GM18498 (cell line): ENCODE measurements at regions not wholly inside any gene's neighbourhood (a gene's known extent, or its start where the extent isn't known, plus 50 kb on each side); places are given as distances from the start of the nearest gene placed in this dataset.
"Not testable (repeated sequence)": the region's sequence is repeated elsewhere in the genome, so short reads cannot be mapped to it uniquely, and the experiment has no call there.

ENCODE experiments used
- ATAC-seq: cut with Tn5 transposase; IDR thresholded peaks from one replicate; pipeline ENCODE4 v1.9.1; 2021; ENCODE audit warnings: mild to moderate bottlenecking, moderate library complexity; ENCODE audit not compliant: unreplicated experiment

DNA sequence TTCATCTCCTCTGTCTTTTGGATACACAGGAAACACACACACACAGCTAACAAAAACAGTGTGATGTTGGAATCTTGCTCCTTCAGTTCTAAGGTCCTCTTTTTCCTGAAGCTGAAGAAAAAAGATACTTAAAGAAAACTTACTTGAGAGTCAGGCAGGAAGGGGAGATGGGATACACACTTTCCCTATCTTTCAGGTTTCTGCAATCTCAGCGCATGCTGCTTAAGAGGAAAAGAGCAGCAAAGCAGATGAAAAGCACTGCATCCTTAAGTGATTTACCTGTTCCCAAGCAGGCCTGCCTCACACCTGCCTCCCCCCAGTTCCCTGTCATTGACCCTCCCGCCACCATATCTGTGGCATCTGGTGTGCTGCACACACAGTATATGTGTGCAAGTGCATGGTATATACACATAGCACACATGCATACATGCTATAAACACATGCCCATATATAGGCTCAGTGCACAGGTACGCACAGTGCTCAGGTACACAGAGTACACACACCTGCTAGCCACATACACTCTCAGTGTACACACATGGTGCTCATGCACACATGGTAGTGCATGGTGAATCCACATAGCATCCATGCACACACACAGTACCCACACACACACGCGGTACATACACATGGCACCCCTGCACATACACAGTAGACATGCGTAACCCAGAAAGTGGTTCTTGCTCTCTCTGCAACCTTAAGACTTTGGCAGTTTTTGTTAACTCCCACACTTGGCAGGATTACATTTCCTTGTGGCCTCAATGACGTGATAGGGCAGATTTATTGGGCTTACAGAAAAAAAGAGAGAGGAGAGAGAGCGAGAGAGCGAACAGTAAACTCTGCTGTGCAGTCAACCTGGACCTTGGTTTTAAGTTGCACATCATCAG, 166.9 kb downstream of the TOMM20 start:
- peak; percentile 14 for ATAC-seq

DNA sequence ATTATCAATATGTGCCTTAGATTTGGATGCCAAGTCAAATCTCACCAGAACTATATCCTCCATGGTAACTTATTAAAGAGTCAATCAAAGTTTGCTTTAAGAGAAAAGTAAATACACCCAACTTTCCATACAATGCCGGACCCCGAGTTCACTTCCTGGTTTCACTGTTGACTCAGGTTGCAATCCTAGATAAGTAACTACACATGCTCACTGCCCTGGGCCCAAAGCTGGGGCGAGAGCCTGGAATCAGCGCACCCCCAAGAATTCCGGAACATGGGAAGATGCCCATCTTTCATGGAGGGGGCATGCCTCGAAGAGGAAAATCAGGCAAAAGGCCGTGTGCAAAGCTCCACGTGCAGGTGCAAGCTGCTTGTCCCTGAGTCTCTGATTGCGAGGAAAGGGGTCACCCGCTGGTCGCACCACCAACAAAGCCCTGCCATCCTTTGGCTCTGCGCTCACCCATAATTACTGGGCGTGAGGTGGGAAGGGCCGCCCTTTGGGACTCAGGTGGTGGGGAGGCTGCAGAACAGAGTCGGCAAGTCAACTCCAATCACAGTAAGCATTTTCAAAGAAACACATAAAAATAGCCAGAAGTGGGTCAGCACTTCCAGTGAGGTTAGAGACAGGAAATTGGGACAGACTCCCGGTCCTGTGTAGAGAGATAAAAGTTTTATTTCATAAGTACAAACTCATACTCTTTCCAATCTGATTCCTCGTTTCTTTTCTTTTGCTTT, 167.7 kb downstream of the TOMM20 start:
- ATAC-seq: no peak

DNA sequence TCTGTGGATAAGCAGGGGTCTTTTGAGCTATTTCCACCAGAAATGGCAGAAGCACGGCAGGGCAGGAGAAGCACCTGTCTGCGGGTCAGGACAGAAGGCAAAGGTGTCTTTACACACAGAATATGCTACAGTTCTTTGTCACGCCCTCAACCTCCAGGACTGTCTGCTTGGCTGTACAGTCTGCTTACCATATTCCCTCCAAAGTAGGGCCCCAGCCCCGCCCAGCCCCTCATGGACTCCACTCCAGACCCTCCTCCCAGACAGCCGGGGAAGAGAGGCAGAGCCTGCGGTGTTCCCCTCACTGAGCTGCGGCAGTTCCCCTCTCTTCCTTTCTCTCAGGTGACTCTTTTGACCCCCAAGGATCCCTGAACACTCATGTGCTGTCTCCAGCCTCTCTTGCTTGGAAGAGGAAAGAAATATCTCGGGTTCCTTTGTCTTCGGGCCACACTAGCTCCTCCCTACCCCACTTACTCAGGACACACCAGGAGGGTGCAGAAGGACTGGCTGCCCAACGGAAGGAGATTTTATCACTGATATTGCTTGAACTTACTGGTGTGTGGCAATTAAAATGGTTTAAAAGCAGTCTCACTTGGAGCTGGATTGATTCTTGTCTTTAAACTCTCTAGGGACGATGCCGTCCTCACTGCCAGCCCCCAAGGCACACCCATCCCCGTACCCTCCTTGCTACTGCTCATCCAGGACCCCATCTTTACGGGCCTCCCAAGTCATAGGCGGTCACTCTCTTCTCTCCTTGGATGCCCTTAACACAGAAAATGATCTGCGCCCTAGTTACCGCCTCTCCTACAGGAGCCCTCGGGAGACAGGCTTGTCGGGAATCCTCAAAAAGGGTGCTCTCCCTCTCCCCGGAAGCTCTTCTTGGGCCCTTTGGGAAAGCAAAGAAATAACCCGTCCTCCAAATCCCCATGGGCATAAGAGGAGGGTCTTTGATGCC, 169.7 kb downstream of the TOMM20 start:
- ATAC-seq: no peak

GRCh38 chr1:234958066-234958705, 170.5 kb downstream of the TOMM20 start:
- no peak for ATAC-seq

DNA sequence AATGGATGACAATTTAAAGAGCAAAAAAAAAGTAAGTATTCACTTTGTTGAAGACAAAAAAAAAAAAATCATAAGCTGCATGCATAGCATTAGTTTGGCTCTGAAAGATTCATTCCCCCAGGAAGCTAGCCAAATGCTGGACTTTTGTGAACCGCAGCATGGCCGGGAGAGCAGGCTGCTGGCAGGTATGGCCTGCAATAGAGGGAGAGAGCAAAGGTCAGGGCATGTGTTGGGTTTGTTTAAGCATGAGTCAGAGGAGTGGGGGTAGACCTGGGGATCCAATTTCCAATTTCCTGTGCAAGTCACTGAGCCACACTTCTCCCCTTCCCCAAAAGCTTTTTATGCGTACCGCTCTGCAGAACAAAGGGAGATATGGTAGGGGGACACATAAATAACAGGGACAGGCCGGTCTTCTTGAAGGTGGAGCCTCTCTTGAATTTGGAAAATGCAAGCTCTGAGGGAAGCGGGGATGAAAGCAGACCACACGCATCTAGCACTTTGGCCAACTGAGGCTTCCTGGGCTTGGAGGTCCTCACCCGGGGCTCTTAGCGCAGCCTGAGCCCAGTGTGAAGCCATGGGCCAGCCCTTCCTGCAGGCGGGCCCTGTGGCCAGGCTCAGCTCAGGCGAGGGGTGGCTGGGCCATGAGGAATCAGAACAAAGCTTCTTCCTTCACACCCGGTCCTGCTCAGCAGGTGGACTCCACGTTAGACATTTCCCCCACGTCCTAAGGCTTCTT, 171.1 kb downstream of the TOMM20 start:
- ATAC-seq: no peak

DNA sequence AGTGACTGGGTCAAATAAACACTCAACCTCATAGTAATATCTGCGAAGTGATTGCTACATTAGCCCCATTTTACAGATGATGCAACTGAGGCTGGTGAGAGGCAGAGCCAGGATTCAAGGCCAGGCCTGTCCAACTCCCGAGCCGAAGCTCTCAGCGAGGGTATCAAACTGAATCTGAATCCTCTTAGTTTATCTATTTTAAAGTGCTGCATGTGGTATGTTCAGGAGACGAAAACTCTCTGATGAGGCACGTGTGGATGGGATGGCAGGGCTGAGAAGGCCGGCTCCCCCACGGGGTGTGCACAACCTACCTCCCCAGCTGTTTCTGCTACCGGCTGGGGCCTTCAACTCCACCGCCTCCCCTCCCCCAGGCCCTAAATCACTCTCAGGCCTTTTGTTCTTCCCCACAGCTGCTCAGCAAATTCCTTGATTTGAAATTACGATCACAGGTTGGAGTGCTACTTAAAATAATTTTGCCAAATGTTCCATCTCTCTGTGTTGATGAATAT, 171.8 kb downstream of the TOMM20 start:
- no peak for ATAC-seq

DNA sequence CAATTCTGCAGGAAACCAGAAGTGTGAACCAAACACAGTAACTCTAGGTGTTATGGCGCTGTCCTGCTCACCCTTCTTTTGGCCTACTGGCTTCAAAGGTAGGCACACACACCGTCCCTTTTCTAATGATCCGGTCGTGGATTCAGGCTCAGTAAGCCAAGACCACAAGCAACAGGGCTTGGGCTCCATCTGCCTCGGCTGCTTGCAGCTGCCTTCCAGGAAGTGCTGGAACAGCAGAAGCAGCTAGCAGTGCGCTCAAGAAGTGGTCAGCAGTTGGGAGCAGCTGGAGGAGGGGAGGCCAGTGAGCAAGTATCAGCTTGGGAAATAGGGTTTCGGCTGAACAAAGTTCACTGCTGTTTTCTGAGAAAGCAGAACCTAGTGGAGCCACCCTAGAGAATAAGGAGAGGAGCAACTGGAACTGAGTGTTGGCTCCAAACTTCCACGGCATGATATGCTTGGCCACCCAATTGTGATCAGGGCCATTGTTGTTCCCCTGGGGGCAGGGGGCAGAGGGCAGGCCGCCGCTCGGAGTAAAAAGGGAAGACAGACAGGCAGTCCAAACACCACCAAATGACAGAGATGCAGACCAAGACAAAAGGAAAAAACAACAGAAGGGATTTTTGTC, 173.4 kb downstream of the TOMM20 start:
- ATAC-seq: peak; percentile 48

- no peak for ATAC-seq
These were observed 174.0 kb downstream of the TOMM20 start for GRCh38 chr1:234954613-234955012.

DNA sequence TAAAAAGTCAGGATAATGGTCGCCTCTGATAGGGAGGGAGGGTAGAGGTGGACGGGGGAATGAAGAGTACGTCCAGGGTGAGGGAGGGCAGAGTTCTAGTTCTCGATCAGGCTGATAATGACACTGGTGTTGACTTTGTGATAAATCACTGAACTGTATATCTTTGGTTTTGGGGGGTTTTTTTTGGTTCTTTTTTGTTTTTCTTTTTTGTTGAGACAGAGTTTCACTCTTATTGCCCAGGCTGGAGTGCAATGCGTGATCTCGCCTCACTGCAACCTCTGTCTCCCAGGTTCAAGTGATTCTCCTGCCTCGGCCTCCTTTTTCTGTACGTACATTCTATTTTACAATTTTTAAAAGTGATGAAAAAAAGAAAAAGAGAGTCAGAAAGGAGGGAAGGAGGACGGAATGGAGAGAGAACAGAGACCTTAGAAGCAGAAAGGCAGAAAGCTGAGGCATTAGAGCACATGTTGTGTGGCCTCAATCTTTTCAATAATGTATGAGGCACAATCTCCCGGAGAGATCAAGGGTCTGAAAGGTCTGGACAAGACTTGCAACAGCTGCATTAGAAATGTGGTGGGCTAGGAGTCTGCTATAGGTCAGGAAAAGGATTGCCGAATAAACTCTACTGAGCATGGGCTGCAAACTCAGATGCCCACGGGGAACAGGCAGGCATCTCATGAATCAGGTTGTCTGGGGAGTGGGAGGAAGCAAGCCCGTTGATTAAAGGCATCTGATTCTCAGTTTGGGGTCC, 174.8 kb downstream of the TOMM20 start:
- no peak for ATAC-seq

GRCh38 chr1:234950598-234950997, 178.0 kb downstream of the TOMM20 start:
- no peak for ATAC-seq

DNA sequence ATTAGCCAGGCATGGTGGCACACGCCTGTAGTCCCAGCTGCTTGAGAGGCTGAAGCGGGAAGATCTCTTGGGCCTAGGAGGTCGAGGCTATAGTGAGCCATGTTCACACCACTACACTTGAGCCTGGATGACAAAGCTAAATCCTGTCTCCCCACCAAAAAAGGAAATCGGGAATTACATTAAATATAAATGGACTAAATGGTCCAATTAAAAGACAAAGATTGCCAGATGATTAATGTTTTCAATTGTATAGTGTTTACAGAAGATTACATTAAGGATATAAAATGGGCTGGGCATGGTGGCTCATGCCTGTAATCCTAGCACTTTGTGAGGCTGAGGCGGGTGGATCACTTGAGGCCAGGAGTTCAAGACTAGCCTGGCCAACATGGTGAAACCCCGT, 179.1 kb downstream of the TOMM20 start:
- not testable (repeated sequence) for ATAC-seq

- no peak for ATAC-seq
These were observed 183.9 kb downstream of the TOMM20 start for GRCh38 chr1:234944439-234945344.

DNA sequence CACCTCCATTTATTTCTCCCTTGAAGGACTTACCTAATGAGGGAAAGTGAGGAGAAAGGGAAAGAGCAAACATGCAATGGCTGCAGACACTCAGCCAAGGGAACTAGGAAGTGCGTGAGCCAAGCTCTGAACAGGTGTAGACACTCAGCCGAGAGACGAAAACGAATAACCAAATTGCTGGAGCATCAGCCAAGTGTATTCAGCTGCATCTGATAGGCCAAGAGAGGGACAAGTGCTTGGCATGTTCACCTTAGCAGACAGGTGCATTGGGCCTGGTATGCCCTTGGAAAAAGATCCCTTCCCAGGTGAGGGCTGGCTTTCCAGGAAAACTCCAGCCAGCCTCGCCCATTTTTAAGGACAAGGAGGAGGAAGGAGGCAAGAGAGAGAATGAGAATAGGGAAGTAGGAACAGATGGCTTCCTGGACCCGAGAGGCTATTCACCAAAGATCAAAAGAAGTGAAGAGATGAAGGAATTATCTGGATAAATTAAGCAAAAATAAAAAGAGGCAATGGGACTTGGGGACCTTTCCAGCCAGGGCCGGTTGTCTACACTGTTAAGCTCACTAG, 184.7 kb downstream of the TOMM20 start:
- no peak for ATAC-seq

- no peak for ATAC-seq
These were observed 185.6 kb downstream of the TOMM20 start for GRCh38 chr1:234942879-234943506.

DNA sequence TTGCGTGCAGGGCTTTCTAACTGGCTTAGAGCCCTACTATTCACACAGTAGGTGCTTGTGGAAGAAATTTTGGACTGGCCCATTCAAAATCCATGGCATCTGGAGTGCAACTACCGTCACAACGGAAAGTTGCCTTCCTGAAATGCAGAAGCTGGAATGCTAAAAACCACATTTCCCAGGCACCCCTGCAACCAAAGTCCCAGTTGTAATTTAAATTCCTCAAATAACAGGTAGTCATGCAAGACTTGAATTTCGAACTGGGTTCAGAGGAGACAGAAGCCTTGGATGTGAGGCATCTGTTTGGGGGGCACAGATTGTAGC, 186.7 kb downstream of the TOMM20 start:
- no peak for ATAC-seq

DNA sequence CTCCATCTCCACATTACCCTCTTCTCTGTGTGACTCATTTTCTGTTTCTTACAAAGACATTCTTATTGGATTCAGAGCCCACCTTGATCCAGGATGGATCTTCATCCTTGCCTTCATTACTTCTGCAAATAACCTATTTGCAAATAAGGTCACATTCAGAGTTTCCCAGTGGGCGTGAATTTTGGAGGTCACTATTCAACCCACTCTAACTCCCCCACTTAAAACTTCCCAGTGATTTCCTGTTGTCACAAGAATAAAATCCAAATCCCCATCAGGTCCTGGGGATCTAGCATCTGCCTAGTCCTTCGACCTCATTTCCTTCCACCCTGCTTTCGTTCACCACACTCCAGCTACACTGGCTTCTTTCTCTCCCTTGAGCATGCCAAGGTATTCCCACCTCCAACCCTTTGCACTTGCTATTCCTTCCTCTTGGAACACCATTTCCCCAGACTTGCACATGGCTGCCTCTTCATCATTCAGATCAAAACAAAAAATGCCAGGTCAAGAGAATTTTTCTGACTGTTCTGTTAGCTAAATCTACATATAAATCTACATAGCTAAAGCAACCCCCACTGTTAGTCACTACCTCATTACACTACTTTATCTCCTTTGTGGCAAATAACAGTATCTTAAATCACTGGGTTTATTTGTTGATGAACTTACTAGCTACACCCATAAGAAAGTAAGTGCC, 187.2 kb downstream of the TOMM20 start:
- ATAC-seq: no peak
